ENCODE measurements at regions not wholly inside any gene's neighbourhood (a gene's known extent, or its start where the extent isn't known, plus 50 kb on each side); places are given as distances from the start of the nearest gene placed in this dataset.

GRCh38 chr13:95484052-95484451 is 68.5 kb upstream of the CLDN10 start:
- BruUV-seq (replicated peaks), result no TSS peak
- no peak for TF ChIP-seq EZH2phosphoT487 (IDR thresholded peaks at IDR 0.05; ENCODE audit: borderline replicate concordance, low read depth, low read length)
- no peak for TF ChIP-seq CTCF (conservative IDR thresholded peaks at IDR 0.05; ENCODE audit: low read length)
- H3K36me3 ChIP-seq (ENCODE audit: insufficient read depth, low read length), result no peaks in the 10 kb centered on the region
- H2AFZ ChIP-seq (ENCODE audit: low read length), result no peak overlapping the region
- no peak overlapping the region for H3K4me3 ChIP-seq (ENCODE audit: low read depth, low read length, poor library complexity, severe bottlenecking)
- H3K9me3 ChIP-seq (ENCODE audit: low read length), result no peaks in the 10 kb centered on the region
- intact Hi-C loops (cut with micrococcal nuclease; ENCODE audit: unreplicated experiment), result no loop called here
- no peak for DNase-seq (ENCODE audit: low spot score)
- no peaks in the 10 kb centered on the region for H3K9me2 ChIP-seq (ENCODE audit: insufficient read depth, low read length)
- no peaks in the 10 kb centered on the region for H4K20me1 ChIP-seq (ENCODE audit: insufficient read depth, low read length)
- H3K4me1 ChIP-seq (ENCODE audit: insufficient read depth, low read length, poor library complexity, severe bottlenecking), result no peaks in the 10 kb centered on the region
- ChIA-PET CTCF (ENCODE audit: unreplicated experiment) (no interaction called here), POLR2A (no interaction called here)
- no peak overlapping the region for H3K27ac ChIP-seq (ENCODE audit: low read depth, low read length, poor library complexity, severe bottlenecking)
- H3K79me2 ChIP-seq (ENCODE audit: insufficient read depth, low read depth, low read length), result no peaks in the 10 kb centered on the region
- H3K4me2 ChIP-seq (ENCODE audit: low read length), result no peak overlapping the region

GRCh38 chr13:95485045-95485517 is 67.4 kb upstream of the CLDN10 start:
- Histone ChIP-seq H3K9me3 (ENCODE audit: low read length) (no peaks in the 10 kb centered on the region), H2AFZ (ENCODE audit: low read length) (no peak overlapping the region), H3K27ac (ENCODE audit: low read depth, low read length, poor library complexity, severe bottlenecking) (no peak overlapping the region), H3K9me2 (ENCODE audit: insufficient read depth, low read length) (no peaks in the 10 kb centered on the region), H3K4me2 (ENCODE audit: low read length) (no peak overlapping the region), H4K20me1 (ENCODE audit: insufficient read depth, low read length) (no peaks in the 10 kb centered on the region), H3K4me3 (ENCODE audit: low read depth, low read length, poor library complexity, severe bottlenecking) (no peak overlapping the region), H3K36me3 (ENCODE audit: insufficient read depth, low read length) (no peaks in the 10 kb centered on the region), H3K4me1 (ENCODE audit: insufficient read depth, low read length, poor library complexity, severe bottlenecking) (no peaks in the 10 kb centered on the region), H3K79me2 (ENCODE audit: insufficient read depth, low read depth, low read length) (no peaks in the 10 kb centered on the region)
- ChIA-PET POLR2A (no interaction called here), CTCF (ENCODE audit: unreplicated experiment) (no interaction called here)
- DNase-seq (ENCODE audit: low spot score), result no peak
- TF ChIP-seq CTCF (conservative IDR thresholded peaks at IDR 0.05; ENCODE audit: low read length) (no peak), EZH2phosphoT487 (IDR thresholded peaks at IDR 0.05; ENCODE audit: borderline replicate concordance, low read depth, low read length) (no peak)
- BruUV-seq (replicated peaks), result no TSS peak
- intact Hi-C loops (cut with micrococcal nuclease; ENCODE audit: unreplicated experiment), result no loop called here

- POLR2A ChIA-PET, result no interaction called here
- H3K79me2 ChIP-seq (ENCODE audit: insufficient read depth, low read depth, low read length), result no peaks in the 10 kb centered on the region
- no peaks in the 10 kb centered on the region for H3K9me2 ChIP-seq (ENCODE audit: insufficient read depth, low read length)
- no peak overlapping the region for H3K27ac ChIP-seq (ENCODE audit: low read depth, low read length, poor library complexity, severe bottlenecking)
- DNase-seq (ENCODE audit: low spot score), result no peak
- BruUV-seq (replicated peaks), result no TSS peak
- no peak overlapping the region for H3K4me3 ChIP-seq (ENCODE audit: low read depth, low read length, poor library complexity, severe bottlenecking)
- H3K4me2 ChIP-seq (ENCODE audit: low read length), result no peak overlapping the region
- CTCF ChIA-PET (ENCODE audit: unreplicated experiment), result no interaction called here
- TF ChIP-seq CTCF (conservative IDR thresholded peaks at IDR 0.05; ENCODE audit: low read length) (no peak), EZH2phosphoT487 (IDR thresholded peaks at IDR 0.05; ENCODE audit: borderline replicate concordance, low read depth, low read length) (no peak)
- H4K20me1 ChIP-seq (ENCODE audit: insufficient read depth, low read length), result no peaks in the 10 kb centered on the region
- H3K4me1 ChIP-seq (ENCODE audit: insufficient read depth, low read length, poor library complexity, severe bottlenecking), result no peaks in the 10 kb centered on the region
- no peaks in the 10 kb centered on the region for H3K9me3 ChIP-seq (ENCODE audit: low read length)
- H2AFZ ChIP-seq (ENCODE audit: low read length), result no peak overlapping the region
- H3K36me3 ChIP-seq (ENCODE audit: insufficient read depth, low read length), result no peaks in the 10 kb centered on the region
- intact Hi-C loops (cut with micrococcal nuclease; ENCODE audit: unreplicated experiment), result no loop called here
Observed at GRCh38 chr13:95485518-95486144, 66.9 kb upstream of the CLDN10 start.
